NCI-H1930 (cell line): ENCODE measurements at regions not wholly inside any gene's neighbourhood (a gene's known extent, or its start where the extent isn't known, plus 50 kb on each side); places are given as distances from the start of the nearest gene placed in this dataset.
"Not testable (repeated sequence)": the region's sequence is repeated elsewhere in the genome, so short reads cannot be mapped to it uniquely, and the experiment has no call there.

Experiments
- DNase-seq, 2 experiments: peaks; one replicate each; lab custom pipeline; 2025; lab: John Stamatoyannopoulos, UW

DNA sequence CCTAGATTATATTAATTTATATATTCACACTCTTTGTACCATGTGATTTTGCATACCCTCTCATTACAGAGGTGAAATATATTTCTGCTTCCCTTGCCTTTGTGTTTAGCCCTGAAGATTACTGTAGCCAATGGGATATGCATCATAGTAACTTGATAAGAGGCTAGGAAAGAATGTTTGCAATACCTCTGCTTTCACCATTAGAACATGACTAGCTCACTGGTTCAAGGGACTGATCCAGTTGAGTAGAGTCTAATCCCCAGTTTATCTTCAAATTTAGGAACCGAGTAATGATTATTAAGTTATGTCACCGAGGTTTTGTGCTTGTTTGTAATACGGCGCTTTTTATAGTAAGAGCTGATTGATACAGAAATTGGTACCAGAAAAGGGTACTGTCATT is 552.6 kb upstream of the GJE1 start:
- no peak for DNase-seq

DNA sequence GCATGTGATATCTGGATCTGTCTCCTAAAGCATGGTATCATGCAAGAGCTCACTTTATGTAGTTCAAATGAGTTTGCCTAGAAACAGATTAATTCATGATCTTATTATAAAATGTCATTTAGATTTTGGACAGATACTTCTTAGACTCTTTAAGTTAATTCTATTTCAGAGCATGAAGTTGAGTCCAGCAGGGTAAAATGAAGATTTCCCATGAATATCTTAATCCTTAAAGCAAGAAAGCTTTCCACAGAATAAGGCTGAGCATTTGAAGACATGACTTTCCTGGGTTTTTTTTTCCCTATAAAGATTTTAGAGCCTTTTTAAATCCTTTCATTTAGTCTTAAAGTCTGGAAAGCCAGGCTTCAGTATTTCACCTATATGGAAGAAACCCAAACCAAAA is 556.0 kb upstream of the GJE1 start:
- DNase-seq: no peak

DNA sequence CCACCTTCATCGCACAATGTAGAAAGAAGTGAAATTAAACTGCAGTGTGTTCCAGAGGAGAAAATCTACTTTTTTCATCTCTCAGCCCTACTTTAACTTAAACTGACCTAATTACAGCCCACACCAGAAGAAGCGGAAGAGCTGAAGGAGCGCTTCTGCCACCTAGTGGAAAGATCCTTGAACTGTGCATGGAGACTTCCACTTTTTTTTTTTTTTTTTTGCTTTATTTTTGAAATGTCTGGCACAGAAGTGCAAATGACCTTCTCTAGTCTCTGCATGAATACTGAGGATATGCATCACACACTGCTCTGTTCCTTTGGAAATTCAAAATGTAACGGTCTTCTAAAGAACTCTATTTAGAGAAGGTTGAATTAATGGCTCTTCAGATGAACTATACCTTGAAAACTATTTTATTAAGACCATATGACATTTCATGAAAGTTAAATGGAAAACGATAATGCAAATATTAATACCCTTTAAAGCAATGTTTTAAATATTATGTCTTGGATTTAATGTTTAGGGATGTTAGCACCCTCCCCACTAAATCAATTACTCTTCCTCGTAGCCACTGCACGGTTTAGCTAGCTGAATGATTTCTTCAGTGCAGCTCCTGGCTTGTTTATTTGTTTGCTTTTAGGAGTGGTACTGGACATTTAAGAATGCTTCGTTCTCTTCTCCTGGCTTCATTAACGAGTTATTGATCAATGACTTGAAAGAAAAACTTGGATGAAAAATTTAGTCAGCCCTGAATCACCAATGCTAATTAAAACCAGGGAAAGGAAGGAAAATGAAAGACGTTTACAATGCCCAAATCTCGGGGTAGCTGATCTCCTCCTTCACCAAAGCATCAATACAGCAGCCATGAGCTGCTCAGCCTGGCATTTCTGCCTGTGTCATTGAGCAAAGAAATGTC is 569.6 kb upstream of the GJE1 start:
- DNase-seq: peak; percentile 2 to 34

DNA sequence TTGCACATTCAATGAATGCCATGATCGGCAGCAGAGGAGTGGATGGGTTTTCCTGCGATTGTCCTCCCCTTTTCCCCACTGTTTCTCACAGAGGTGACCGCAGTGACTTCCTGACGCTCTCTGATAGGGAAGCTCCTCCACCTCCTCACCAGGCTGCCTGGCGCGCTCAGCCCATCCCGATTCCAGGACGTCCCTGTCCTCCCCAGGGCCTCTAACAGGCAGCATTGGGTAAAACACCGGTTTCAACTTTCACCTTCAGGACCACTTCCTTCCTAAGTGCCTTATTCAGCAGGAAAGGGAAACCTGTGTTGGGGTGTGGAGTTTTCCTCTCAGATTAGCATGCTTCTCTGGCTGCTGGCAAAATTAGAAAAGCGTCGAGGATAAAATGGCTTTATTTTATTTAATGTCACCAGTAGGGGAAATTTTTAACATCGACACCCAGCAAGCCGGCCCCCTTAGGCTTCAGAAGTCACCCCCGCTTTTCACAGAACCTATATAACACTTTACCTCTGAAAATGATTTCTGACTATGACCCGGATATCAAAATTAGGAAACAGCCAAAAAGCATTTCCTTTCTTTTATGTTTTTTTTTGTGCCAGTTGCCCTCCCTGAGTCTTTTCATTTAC is 570.4 kb upstream of the GJE1 start:
- no peak for DNase-seq

- DNase-seq: peak; percentile 50 to 51
Measured at GRCh38 chr6:141561154-141561553, 571.6 kb upstream of the GJE1 start.

- DNase-seq: no peak
Measured at GRCh38 chr6:141552463-141552862, 580.3 kb upstream of the GJE1 start.

DNA sequence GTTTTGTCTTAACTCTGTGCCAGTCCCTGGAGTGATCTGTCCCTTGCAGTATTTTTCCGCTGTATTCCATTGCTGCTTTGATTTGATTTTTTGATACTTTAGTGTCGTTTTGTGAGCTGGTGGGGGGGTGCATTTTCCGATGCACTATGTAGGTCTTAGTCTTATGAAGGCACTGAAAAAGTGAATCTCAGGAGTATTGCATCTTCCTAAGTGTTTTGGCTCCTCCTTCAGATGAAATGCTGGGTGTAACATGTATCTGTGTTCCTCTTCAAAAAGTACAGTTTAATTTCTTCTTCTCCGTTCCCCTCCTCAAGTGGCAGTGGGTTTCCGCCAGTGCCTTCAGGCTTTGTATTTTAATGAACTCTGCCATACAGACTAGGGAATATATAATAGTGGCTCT is 580.7 kb upstream of the GJE1 start:
- no peak for DNase-seq

- no peak for DNase-seq
Measured at GRCh38 chr6:141551318-141551717, 581.4 kb upstream of the GJE1 start.

GRCh38 chr6:141550471-141550870 is 582.3 kb upstream of the GJE1 start:
- DNase-seq: no peak

DNA sequence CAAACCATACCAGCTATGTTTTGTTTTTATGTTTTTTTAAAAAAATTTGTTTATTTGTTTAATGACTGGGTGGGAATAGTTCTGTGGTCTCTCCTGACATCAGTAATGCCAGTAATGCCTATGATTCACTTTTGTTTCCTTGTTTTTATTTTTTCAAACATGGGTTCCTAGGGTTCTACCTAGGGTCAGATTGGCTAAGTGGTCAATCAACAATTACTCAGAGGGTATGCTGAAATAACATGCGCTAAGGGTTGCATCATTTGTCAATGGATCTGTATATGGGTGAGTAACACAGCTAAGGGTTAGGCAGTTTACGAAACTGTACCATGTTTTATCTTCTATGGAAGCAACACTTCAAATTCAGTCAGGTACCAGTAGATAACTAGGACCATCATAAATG is 583.8 kb upstream of the GJE1 start:
- no peak for DNase-seq

DNA sequence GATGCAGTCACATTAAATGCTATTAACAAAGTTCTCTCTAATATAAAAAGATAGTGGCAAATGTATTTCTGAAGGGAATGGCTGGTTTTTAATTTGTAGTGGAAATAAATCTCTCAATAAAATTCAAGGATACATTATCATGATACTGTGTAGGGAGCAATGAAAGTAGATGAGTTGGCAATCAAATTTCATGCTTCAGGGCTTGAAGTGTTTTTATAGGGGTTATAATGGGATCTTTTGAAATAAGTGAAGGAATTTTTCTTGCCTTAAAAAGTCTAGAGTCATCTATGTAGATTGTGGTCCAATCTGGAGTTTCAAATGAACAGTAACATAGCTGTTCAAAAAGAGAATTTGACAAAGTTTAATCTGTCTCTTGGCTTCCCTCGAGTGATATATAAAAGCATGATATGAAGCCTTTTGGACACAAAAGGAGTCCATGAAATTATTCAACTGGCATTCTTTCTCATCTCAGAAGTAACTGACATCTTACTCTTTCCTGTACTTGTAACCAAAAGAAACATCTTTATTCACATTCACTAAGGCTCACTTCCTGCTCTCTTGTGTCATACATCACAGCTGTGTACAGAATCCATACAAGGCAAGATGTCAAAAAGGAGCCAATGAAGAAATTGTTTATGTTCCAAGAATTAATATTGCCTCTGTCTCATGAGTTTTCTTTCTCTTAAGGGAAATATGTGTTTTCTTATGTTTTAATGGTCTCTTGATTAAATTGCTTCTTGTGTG is 591.0 kb upstream of the GJE1 start:
- no peak for DNase-seq

DNA sequence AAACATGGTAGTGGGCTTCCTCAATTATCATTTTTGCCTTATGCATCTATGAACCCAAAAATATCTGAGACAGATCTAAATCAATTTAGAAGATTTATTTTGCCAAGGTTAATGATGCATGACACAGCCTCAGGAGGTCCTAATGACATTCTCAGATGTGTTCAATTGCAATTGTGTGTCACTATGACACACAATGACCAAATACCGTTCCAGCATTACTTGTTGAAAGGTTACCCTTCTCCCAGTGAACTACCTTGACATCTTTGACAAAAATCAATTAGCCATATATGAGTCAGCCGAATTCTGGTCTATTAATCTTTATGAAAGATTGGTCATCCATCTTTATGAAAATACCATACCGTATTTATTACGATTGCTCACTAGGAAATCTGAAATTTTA is 592.5 kb upstream of the GJE1 start:
- DNase-seq: no peak

- DNase-seq: no peak
Measured at GRCh38 chr6:141539617-141540016, 593.1 kb upstream of the GJE1 start.

DNA sequence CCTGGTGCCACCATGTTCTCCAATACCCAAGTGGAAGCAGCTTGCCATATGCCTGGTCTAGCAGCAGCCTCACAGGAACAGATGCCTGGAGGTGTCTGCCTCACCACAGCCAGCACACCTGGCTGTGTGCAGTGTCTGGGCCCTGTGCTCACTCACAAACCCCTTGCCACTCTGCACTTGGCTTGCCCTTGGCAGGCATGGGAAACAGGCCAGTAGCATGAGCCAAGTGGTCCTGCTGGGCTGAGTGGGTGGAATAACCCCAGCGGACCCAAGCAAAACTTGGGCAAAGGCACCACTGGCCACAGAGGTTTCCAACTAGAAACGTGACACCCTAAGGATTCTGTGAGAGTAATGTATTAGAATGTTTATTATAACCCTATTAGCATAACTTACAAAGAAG is 600.5 kb upstream of the GJE1 start:
- DNase-seq: no peak

DNA sequence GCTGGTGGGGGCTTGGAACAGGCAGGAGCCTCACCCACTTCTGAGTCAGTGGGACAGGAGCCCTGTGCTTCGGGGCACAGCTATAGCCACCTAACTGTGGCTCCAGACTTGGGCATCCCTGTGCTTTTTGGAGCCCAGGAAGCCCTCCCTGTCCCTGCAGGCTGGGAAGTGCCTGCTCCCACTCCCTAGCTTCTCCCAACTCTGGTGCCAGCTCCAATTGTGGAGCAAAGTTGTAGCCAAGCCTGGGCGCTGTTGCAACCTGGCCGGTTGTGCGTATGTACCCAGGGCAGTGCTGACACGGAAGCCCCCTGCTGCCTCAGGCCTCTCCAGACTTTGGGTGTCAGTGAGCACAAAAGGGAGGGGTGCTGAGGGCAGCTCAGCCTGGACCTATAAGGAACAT is 601.7 kb upstream of the GJE1 start:
- no peak for DNase-seq

DNA sequence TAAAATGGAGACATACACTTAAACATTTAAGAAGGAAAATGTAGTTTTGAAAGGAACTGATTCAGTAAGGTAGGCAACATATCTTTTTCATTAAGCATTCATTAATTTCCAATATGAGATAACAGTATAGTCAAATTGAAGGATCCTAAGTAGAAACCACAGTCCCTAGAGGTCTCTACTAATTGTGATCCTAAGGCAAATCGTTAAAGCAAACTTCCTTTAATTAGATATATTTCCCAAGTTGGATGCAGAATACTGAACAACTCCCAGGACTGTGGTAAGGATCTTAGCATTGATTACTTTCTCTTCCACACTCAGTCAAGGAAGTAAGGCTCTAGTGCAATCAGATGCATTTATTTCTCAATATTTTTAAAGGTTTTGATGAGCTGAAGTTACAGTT is 604.1 kb upstream of the GJE1 start:
- DNase-seq: no peak

- no peak for DNase-seq
Measured at GRCh38 chr6:141526985-141527384, 605.7 kb upstream of the GJE1 start.

DNA sequence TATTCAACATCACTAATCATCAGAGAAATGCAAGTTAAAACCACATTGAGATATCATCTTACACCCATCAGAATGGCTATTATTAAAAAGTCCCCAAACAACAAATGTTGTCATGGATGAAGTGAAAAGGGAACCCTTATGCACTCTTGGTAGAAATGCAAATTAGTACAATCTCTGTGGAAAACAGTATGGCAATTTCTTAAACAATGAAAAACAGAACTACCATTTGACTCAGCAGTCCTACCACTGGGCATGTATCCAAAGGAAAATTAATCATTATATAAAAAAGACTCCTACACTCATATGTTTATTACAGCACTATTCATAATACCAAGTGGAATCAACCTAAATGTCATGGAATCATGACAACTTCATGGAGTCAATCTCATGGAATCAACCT is 611.3 kb upstream of the GJE1 start:
- DNase-seq: no peak

DNA sequence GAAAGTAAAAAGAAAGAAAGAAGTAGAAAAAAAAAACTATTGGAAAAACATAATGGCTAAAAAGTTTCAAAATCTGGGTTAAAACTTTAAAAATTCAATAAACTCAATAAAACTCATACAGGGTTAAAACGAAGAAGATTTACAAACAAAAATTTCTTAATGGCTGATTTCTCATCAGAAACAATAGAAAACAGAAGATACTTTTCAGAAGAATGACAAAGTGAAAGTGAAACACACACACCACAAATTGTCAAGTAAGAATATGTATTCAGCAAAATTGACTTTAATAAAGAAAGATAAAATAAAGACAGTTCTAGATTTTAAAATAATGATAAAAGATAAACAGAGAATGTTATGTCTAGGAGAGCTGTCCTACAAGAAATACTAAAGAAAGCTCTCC is 618.9 kb upstream of the GJE1 start:
- DNase-seq: no peak

DNA sequence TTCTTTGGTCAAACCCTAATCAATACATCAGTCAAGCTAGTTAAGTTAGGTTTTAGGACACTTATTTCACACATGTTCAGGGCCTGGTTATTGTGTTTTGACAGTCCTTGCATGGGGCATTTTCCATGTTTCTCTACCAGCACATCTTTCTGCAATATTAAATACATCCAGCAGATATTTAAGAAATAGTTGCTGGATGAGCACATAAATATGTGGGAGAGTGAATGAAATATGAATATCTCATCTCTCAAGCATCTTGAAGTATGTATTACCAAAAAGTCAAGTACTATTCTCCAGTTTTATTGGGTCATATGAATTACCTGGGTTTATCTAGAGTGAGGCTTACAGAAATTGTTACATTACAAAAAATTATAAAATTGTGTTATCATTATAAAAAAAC is 621.9 kb upstream of the GJE1 start:
- no peak for DNase-seq

DNA sequence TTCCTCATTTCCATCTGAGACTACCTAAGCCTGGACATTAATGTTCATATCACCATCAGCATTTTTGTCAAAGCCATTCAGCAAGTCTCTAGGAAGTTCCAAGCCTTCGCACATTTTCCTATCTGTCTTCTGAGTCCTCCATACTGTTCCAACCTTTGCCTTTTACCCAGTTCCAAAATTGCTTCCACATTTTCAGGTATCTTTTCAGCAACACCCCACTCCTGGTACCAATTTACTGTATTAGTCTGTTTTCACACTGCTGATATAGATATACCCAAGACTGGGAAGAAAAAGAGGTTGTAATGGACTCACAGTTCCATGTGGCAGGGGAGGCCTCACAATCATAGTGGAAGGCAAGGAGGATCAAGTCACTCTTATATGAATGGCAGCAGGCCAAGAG is 626.7 kb upstream of the GJE1 start:
- DNase-seq: not testable (repeated sequence)

DNA sequence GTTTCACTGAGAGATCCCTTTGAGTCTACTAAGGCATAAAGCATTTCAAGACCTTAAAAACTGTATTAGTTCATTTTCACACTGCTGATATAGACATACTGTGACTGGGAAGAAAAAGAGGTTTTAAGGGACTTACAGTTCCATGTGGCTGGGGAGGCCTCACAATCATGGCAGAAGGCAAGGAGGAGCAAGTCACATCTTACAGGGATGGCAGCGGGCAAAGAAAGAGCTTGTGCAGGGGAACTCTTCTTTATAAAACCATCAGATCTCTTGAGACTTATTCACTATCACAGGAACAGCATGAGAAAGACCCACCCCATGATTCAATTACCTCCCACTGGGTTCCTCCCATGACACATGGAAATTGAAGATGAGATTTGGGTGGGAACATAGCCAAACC is 628.4 kb upstream of the GJE1 start:
- not testable (repeated sequence) for DNase-seq

GRCh38 chr6:141501616-141502015 is 631.1 kb upstream of the GJE1 start:
- DNase-seq: no peak
